WTC11 (cell line): ENCODE measurements at regions not wholly inside any gene's neighbourhood (a gene's known extent, or its start where the extent isn't known, plus 50 kb on each side); places are given as distances from the start of the nearest gene placed in this dataset.

Experiments used
- NFYB ChIP-seq: sonication (generic); formaldehyde crosslinking; conservative IDR thresholded peaks from 2 replicates; pipeline ENCODE4 v1.8.0; 2022; ENCODE audit warnings: low read depth, missing genetic modification reagents
- NR2C2 ChIP-seq: sonication (generic); formaldehyde crosslinking; IDR thresholded peaks from 2 replicates; pipeline ENCODE4 v1.8.0; 2022; ENCODE audit warnings: mild to moderate bottlenecking, missing genetic modification reagents
- RELA ChIP-seq: sonication (generic); formaldehyde crosslinking; IDR thresholded peaks from 2 replicates; pipeline ENCODE4 v1.8.1; 2022; ENCODE audit warnings: missing genetic modification reagents, mild to moderate bottlenecking, borderline replicate concordance
- SMAD3 ChIP-seq: sonication (generic); formaldehyde crosslinking; IDR thresholded peaks from 2 replicates; pipeline ENCODE4 v1.8.0; 2022; ENCODE audit warnings: missing genetic modification reagents, mild to moderate bottlenecking, borderline replicate concordance
- SP1 ChIP-seq: sonication (generic); formaldehyde crosslinking; conservative IDR thresholded peaks from 2 replicates; pipeline ENCODE4 v1.8.1; 2022; ENCODE audit warnings: missing genetic modification reagents
- TF ChIP-seq, protein P1 (sequence below): sonication (generic); formaldehyde crosslinking; IDR thresholded peaks from 2 replicates; pipeline ENCODE4 v1.8.0; 2022; ENCODE audit warnings: mild to moderate bottlenecking, missing genetic modification reagents
- TF ChIP-seq, protein P2 (sequence below): sonication (generic); formaldehyde crosslinking; IDR thresholded peaks from 2 replicates; pipeline ENCODE4 v1.8.1; 2023; ENCODE audit warnings: mild to moderate bottlenecking, missing genetic modification reagents, moderate library complexity
- TF ChIP-seq, protein P3 (sequence below): sonication (generic); formaldehyde crosslinking; IDR thresholded peaks from 2 replicates; pipeline ENCODE4 v1.8.1; 2022; ENCODE audit warnings: low read depth, mild to moderate bottlenecking, moderate library complexity, missing genetic modification reagents, borderline replicate concordance
- TF ChIP-seq, protein P4 (sequence below): sonication (generic); formaldehyde crosslinking; IDR thresholded peaks from 2 replicates; pipeline ENCODE4 v1.8.1; 2023; ENCODE audit warnings: mild to moderate bottlenecking, missing genetic modification reagents
- TF ChIP-seq, protein P5 (sequence below): fragments of 200-600 bp; IDR thresholded peaks from 2 replicates; pipeline ENCODE4 v1.8.0; 2022; ENCODE audit warnings: antibody characterized with exemption

DNA sequence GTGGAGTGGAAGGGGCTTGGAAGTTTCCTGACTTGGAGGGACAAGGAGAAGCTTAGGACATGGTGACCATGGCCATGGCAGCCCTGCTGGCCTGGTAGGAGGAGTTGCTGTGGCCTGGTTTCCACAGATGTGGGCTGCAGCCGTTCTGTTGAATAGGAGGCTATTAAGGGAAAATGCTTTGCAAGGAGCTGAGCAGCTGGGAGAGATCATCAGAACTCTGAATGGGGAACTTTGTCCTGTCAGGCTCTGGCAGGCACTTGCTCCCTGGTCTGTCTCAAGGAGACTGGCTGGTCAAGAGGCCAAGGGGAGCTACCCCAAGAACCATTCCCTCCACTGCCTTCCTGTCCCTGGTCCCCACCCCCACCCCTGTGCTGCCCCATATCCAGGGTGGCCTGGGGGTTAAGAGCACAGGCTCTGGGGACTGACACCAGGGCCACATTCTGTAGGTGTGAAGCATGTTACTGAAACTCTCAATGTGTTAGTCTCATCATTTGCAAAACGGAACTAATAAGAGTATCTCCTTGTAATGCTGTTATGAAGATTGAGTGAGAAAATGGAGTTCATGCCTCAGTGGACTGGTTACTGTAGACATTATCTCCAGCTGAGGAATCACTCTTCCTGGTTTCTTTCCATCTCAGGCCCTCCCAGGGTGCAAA, 84.0 kb upstream of the ARAP3 start:
- no peak for TF ChIP-seq SP1 (CRISPR knock-in tag)
- TF ChIP-seq, protein P1, sequence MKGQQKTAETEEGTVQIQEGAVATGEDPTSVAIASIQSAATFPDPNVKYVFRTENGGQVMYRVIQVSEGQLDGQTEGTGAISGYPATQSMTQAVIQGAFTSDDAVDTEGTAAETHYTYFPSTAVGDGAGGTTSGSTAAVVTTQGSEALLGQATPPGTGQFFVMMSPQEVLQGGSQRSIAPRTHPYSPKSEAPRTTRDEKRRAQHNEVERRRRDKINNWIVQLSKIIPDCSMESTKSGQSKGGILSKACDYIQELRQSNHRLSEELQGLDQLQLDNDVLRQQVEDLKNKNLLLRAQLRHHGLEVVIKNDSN (CRISPR knock-in tag) = no peak
- TF ChIP-seq, protein P2, sequence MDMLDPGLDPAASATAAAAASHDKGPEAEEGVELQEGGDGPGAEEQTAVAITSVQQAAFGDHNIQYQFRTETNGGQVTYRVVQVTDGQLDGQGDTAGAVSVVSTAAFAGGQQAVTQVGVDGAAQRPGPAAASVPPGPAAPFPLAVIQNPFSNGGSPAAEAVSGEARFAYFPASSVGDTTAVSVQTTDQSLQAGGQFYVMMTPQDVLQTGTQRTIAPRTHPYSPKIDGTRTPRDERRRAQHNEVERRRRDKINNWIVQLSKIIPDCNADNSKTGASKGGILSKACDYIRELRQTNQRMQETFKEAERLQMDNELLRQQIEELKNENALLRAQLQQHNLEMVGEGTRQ (CRISPR knock-in tag) = no peak
- TF ChIP-seq, protein P3, sequence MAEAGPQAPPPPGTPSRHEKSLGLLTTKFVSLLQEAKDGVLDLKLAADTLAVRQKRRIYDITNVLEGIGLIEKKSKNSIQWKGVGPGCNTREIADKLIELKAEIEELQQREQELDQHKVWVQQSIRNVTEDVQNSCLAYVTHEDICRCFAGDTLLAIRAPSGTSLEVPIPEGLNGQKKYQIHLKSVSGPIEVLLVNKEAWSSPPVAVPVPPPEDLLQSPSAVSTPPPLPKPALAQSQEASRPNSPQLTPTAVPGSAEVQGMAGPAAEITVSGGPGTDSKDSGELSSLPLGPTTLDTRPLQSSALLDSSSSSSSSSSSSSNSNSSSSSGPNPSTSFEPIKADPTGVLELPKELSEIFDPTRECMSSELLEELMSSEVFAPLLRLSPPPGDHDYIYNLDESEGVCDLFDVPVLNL (CRISPR knock-in tag) = no peak
- TF ChIP-seq NFYB (CRISPR knock-in tag) = no peak
- no peak for TF ChIP-seq NR2C2 (CRISPR knock-in tag)
- no peak for TF ChIP-seq RELA (CRISPR knock-in tag)
- TF ChIP-seq, protein P4, sequence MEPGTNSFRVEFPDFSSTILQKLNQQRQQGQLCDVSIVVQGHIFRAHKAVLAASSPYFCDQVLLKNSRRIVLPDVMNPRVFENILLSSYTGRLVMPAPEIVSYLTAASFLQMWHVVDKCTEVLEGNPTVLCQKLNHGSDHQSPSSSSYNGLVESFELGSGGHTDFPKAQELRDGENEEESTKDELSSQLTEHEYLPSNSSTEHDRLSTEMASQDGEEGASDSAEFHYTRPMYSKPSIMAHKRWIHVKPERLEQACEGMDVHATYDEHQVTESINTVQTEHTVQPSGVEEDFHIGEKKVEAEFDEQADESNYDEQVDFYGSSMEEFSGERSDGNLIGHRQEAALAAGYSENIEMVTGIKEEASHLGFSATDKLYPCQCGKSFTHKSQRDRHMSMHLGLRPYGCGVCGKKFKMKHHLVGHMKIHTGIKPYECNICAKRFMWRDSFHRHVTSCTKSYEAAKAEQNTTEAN (CRISPR knock-in tag) = no peak
- TF ChIP-seq SMAD3 = no peak
- TF ChIP-seq, protein P5, sequence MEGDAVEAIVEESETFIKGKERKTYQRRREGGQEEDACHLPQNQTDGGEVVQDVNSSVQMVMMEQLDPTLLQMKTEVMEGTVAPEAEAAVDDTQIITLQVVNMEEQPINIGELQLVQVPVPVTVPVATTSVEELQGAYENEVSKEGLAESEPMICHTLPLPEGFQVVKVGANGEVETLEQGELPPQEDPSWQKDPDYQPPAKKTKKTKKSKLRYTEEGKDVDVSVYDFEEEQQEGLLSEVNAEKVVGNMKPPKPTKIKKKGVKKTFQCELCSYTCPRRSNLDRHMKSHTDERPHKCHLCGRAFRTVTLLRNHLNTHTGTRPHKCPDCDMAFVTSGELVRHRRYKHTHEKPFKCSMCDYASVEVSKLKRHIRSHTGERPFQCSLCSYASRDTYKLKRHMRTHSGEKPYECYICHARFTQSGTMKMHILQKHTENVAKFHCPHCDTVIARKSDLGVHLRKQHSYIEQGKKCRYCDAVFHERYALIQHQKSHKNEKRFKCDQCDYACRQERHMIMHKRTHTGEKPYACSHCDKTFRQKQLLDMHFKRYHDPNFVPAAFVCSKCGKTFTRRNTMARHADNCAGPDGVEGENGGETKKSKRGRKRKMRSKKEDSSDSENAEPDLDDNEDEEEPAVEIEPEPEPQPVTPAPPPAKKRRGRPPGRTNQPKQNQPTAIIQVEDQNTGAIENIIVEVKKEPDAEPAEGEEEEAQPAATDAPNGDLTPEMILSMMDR = no peak
